ENCODE measurements at regions not wholly inside any gene's neighbourhood (a gene's known extent, or its start where the extent isn't known, plus 50 kb on each side); places are given as distances from the start of the nearest gene placed in this dataset.

DNA sequence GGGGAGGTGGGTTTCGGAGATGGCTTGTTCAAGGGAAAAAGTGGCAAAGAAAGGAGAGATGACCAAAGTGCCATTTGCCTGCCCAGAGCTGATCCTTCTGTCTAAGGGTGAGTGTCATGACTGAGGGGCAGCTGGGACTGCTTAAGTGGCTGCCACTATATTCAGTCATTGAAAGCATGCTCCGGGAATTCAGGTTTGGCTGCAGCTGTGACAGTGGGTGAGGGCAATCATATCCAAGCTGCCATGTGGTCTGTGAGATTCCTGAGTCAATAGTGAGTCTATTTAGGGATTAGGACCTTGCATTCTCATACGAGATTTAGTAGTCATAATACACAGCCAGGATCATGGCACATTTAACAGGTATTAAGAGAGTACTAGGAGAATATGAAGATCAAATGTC lies 138.8 kb upstream of the BANK1 start:
- Histone ChIP-seq H3K27ac (ENCODE audit: extremely low read length, insufficient read depth, low read length) (no peak overlapping the region), H3K27me3 (ENCODE audit: control insufficient read depth in 1 of 2, insufficient read depth in 2 of 2, low read length in 2 of 2) (no peaks in the 10 kb centered on the region), H3K9me3 (ENCODE audit: low read length) (no peaks in the 10 kb centered on the region), H3K9ac (ENCODE audit: insufficient read depth, low read depth, low read length) (no peak overlapping the region), H4K20me1 (ENCODE audit: insufficient read depth, low read length) (no peaks in the 10 kb centered on the region), H2AFZ (ENCODE audit: low read length) (no peak overlapping the region), H3K4me1 (ENCODE audit: insufficient read depth, low read length) (no peaks in the 10 kb centered on the region), H3K4me3 (replicated peaks in 1 of 3; ENCODE audit: insufficient read depth in 1 of 3, low read depth in 2 of 3, low read length in 3 of 3) (no peak overlapping the region), H3K79me2 (ENCODE audit: insufficient read depth, low read length) (no peaks in the 10 kb centered on the region), H3K36me3 (replicated peaks in 1 of 2; ENCODE audit: control insufficient read depth in 1 of 2, insufficient read depth in 2 of 2, low read length in 2 of 2) (no peaks in the 10 kb centered on the region), H3K4me2 (ENCODE audit: low read depth, low read length) (no peak overlapping the region)
- in situ Hi-C loops (cut with HindIII; ENCODE audit: extremely low pct_ligation_motif_present, low pct_unique_long_range_greater_than_20kb) (no loop called here), intact Hi-C loops (cut with micrococcal nuclease; ENCODE audit: unreplicated experiment) (no loop called here)
- no peak for FAIRE-seq
- no TSS peak for BruUV-seq (replicated peaks)
- no peak for ATAC-seq
- WGBS (ENCODE audit: low lambda C conversion rate) = 2% methylated on average over 3 of the region's 3 CpGs
- ChIA-PET CTCF (ENCODE audit: low intra/inter-chr PET ratio, low total read pairs) (no interaction called here), POLR2A (no interaction called here)
- no peak for DNase-seq (ENCODE audit: low spot score)
- TF ChIP-seq REXO4 (CRISPR knock-in tag; IDR thresholded peaks at IDR 0.05; ENCODE audit: borderline replicate concordance) = no peak
- no peak for TF ChIP-seq ZNF333 (CRISPR knock-in tag; IDR thresholded peaks at IDR 0.05; ENCODE audit: borderline replicate concordance)
- no peak for TF ChIP-seq MTF2 (CRISPR knock-in tag; IDR thresholded peaks at IDR 0.05; ENCODE audit: borderline replicate concordance)

DNA sequence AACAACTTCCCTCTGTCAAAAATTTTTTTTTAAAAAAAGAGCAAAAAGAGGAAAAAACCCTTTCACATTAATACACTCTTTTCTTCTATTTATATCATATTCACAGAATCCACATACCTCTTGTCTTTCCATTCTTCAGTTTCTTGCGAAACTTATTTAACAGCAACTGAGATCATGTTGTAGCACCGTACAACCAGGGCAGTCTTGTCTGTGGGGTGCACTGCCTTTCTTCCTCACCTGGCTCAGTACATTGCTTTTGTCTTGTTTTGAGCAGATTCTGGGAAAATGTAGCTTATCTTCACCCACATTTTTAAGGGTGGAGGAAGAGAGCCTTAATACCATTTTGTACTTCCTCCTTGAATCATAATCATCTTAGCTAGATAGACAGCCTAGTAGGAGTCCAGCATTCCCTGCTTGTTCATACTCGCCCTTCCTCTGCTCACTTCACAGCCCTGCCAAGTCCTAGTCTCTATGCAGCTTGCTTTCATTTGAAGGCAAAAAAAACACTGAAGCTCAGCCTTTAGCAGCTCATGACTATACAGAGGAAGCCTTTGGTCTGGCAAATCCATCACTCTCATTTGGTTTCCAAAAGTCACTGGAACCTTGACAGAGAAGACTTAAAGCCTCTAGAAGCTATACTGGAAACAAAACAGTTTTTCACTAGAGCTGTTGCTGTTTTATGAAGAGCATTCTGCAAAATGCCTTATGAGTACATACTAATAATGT lies 140.6 kb upstream of the BANK1 start:
- 26% methylated on average over 3 of the region's 3 CpGs for WGBS (ENCODE audit: low lambda C conversion rate)
- no peaks in the 10 kb centered on the region for H3K27me3 ChIP-seq (ENCODE audit: control insufficient read depth in 1 of 2, insufficient read depth in 2 of 2, low read length in 2 of 2)
- BruUV-seq (replicated peaks) = no TSS peak
- intact Hi-C loops (cut with micrococcal nuclease; ENCODE audit: unreplicated experiment) (no loop called here), in situ Hi-C loops (cut with HindIII; ENCODE audit: extremely low pct_ligation_motif_present, low pct_unique_long_range_greater_than_20kb) (no loop called here)
- no peaks in the 10 kb centered on the region for H3K36me3 ChIP-seq (replicated peaks in 1 of 2; ENCODE audit: control insufficient read depth in 1 of 2, insufficient read depth in 2 of 2, low read length in 2 of 2)
- H4K20me1 ChIP-seq (ENCODE audit: insufficient read depth, low read length) = no peaks in the 10 kb centered on the region
- no peak overlapping the region for H2AFZ ChIP-seq (ENCODE audit: low read length)
- H3K9me3 ChIP-seq (ENCODE audit: low read length) = no peaks in the 10 kb centered on the region
- no peaks in the 10 kb centered on the region for H3K79me2 ChIP-seq (ENCODE audit: insufficient read depth, low read length)
- H3K4me2 ChIP-seq (ENCODE audit: low read depth, low read length) = no peak overlapping the region
- no peak for FAIRE-seq
- H3K27ac ChIP-seq (ENCODE audit: extremely low read length, insufficient read depth, low read length) = no peak overlapping the region
- no peak for ATAC-seq
- no peaks in the 10 kb centered on the region for H3K4me1 ChIP-seq (ENCODE audit: insufficient read depth, low read length)
- H3K9ac ChIP-seq (ENCODE audit: insufficient read depth, low read depth, low read length) = no peak overlapping the region
- ChIA-PET POLR2A (no interaction called here), CTCF (ENCODE audit: low intra/inter-chr PET ratio, low total read pairs) (no interaction called here)
- H3K4me3 ChIP-seq (replicated peaks in 1 of 3; ENCODE audit: insufficient read depth in 1 of 3, low read depth in 2 of 3, low read length in 3 of 3) = no peak overlapping the region
- DNase-seq (ENCODE audit: low spot score) = no peak
- TF ChIP-seq ZZZ3 (CRISPR knock-in tag; IDR thresholded peaks at IDR 0.05; ENCODE audit: borderline replicate concordance) (no peak), ZNF431 (CRISPR knock-in tag; IDR thresholded peaks at IDR 0.05; ENCODE audit: borderline replicate concordance, low read depth) (no peak), ZNF605 (CRISPR knock-in tag; IDR thresholded peaks at IDR 0.05) (no peak)
